ENCODE measurements at regions not wholly inside any gene's neighbourhood (a gene's known extent, or its start where the extent isn't known, plus 50 kb on each side); places are given as distances from the start of the nearest gene placed in this dataset.
A peak's percentile ranks its signal among the peaks of the same experiment; 100 is the strongest.
"Not testable (repeated sequence)": the region's sequence is repeated elsewhere in the genome, so short reads cannot be mapped to it uniquely, and the experiment has no call there.

DNA sequence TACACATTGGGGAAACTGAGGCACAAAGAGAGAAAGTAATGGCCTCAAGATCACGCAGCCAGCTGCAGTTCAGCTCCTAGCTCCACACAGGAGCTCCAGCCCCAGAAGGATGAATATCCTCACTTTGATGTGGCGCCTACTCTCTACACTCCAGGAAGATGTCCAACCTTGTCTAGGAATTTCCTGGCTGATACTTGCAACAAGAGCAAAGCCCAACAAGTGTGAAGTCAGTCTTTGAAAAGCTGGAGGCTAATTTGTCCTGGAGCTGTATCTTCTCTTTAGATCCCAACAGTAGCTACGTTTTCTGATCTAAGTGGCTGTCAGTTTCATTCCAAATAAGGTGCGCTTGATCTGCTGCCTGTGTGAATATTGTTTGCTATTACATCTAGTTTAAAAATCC, 344.9 kb downstream of the PTPRU start:
- no peak for DNase-seq

DNA sequence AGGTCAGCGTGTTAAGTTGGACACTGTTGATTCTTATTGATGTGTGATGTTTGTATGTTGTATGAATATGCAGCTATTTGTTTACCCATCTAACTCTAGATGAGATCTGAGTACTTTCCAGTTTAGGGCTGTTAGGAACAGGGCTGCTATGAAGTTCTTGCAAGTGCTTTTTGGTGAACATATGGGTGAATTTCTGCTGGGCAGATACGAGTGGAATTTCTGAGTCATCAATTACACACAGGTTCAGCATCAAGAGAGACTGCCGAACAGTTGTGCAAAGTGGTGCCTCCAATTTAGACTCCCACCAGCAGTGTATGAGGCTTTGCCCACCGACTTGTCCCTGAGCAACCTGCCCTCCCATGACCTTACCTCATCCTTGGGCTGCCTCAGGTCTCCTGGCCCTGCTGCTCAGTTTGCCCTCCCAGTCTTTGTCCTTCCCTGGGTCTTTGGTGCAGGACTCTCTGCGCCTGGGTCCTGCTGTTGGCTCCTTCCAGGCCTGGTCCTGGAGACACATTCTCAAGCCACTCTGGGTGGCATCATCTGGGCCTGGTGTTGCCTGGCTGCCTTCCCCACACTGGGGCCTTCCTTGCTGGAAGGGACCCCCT, 343.6 kb downstream of the PTPRU start:
- no peak for DNase-seq

DNA sequence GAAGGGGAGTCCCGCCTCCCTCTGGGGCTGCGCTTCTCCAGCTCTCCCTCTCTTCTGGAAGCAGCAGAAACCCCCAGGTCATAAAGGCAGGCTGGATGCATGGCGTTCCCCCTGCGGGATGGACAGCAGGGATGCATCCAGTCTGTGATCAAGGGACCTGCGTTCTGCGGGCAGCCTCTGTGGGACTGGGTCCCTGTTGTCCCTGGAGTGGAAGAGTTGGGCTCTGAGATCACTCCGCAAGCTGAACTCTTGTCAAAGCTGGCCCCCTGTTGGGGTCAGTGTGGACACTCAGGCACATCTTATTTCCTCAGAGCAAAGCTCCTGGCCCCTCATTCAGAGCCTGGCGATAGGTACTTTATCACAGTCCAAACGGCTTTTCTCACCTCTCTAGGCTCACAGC, 341.2 kb downstream of the PTPRU start:
- DNase-seq, result no peak

DNA sequence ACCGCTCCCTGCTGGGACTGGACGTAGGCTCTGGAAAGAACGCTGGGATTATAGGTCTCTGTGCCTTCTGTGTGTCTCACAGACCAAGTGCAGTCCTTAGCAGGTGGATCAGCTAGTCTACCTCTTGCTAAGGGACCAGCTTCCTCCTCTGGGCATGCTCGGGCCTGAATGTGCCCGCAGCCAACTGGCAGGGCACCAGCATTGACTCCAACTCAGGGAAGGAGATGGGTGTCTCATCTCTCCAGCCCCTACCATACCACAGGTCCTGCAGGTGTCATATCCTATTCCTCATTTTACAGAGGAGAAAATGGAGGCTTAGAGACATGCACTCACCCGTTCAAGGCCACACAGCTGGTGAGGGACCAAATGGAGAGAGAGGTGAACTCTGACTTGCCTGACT, 340.2 kb downstream of the PTPRU start:
- DNase-seq, result no peak

DNA sequence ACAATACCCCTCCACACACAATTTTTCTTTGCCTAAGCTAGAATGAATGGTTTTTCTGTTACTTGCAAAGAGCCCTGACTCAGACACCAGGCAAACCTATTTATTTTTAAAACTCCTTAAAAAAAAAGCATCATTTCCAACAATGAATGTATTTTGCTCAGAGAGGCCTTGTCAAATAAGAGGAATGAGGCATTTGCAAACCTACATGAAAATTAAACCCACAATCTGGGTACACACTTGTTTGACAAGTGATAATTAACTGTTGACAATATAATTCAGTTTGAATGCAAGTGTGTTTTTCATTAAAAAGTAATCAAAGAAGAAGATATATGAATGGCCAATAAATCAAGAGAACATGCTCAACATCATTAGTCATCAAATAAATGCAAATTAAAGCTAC, 339.5 kb downstream of the PTPRU start:
- no peak for DNase-seq

DNA sequence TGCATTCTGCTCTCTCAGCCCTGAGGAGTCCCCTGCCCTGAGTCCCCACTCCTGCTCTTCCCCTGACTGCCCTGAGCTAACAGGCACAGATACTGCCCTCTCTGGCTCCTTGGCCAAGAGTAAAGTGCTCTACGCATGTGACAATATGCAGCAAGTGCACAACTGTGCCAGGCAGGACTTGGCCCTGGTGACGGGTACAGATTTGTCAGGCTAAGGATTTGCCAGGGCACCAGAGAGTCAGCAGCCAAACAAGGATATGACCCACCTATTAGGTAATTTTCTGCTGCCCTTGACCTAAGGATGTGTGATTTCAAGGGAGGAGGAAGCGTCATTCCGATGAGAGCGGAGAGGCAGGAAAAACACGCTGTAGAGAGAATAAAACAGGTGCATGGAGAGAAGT, 339.0 kb downstream of the PTPRU start:
- DNase-seq, result no peak

DNA sequence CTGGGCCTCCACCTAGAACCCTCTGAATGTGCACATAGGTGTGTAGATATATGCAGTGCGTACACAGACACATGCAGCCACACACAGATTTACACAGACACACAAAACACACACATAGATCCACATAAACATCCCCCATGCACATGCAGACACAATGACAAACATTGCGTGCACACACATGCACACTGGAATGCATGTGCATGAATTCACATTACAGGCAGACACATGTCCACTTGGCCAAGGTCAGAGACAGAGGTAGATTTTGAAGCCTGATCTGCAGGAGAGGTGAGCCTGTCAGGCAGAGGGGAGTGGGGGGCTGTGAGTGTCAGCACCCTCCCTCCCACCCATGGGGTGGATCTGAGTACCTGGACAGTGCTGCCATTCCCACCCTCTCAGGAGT, 338.5 kb downstream of the PTPRU start:
- no peak for DNase-seq

DNA sequence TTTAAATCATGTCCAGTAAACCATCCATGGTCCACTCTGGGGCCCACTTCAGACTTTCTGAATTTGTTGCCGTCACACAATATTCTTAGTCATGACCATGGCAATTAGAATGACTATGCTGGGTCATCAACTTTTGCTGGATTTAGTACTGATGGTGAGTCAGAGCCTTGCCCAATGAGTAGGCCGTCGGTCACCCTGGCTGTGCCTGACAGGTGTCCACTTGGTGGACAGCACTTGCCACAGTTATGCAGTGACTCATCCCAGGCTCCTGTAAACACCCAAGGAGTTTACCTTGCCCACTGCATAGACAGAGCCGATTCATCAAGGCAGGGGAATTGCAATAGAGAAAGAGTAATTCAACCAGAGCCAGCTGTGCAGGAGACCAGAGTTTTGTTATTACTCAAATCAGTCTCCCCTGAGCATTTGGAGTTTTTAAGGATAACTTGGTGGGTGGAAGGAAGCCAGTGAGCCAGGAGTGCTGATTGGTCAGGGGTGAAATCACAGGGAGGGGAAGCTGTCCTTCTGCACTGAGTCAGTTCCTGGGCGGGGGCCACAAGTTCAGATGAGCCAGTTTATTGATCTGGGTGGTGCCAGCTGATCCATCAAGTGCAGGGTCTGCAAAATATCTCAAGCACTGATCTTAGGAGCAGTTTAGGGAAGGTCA, 333.8 kb downstream of the PTPRU start:
- DNase-seq, result peak; percentile 4

DNA sequence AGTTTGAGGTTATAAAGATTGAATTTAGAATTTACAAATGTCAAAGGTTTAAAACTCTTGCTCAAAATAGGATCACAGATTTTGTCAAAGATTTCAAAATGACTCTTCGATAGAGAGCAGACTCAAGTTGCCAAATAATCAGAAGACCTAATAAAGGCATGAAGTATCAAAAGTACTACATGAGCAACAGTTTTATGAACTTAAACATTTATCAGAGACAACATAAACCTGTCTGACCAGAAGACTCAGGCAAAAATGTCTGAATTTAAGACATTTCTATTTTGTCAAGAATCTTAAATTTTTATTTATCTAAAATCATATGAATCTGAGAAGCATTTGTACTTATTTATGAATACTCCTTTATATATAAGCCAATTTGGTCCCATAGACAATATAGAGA, 330.9 kb downstream of the PTPRU start:
- no peak for DNase-seq

DNA sequence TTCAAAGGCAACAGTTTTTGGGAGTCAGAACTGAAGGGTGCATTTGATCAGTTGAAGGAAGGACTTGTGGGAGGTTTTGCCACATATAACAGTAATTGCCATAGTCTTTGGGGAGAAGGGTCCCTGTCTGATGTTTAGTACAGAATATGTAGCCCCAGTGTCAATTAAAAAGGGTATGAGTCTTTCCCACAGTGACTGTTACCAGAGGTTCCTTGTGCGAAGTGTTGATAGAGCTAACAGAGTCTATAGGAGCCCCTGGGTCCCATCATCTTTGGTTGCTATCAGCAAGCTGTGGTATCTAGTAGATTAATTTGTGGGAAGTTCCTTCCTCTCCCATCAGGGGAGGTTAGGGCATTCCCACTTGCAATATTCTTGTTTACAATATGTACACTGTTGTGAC, 329.2 kb downstream of the PTPRU start:
- DNase-seq, result no peak

DNA sequence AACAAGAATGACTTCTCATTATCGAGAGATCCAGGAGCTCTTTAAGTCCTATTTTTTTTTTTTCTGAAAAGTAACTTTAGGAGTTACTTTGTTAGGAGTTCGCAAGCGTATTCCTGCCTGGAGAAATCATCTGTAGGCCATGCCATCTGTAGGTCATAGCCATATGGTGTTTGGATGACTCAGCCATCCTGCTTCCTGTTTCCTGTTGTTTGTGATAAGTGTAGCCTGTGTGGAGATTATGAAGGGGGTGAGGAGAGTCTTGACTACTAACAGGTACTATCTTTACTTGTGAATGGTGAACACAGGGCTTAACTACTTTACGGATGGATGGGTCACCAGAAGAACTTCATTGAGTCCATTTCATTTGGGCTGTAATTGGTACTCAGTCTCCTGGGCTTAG, 327.2 kb downstream of the PTPRU start:
- no peak for DNase-seq

DNA sequence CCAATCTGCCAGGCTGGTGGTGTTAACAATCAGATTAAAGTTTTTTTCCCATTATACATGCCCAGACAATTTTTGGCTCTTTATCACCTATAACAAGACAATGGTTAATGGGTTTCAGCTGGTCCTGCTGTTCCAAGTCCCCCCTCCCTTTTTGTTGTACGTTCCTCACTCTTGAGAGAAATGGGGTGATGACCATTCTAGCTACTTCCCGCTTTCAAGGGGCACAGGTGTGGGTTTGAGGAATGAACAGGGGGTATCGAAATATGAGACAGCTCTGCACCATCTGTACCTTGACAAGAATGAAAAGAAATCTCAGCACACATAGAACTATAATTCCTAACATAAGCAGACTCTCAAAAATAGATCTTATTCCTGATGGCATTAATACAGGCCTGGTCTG, 326.8 kb downstream of the PTPRU start:
- no peak for DNase-seq

DNA sequence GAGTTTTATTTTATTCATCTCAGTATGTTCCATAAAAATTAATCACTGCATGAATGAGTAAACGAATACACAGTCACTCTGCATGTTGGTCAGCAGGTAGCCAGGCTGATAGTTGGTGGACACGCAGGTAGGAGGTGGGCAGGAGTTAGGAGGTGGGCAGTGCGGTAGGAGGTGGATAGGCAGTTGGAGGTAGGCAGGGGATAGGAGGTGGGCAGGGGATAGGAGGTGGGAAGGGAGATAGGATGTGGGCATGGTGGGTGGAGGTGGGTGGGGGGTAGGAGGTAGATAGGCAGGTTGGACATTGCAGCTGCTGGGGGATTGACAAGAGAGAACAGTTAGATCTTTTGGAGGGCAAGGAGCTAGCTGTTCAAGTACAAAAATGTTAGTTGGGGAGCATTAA, 322.7 kb downstream of the PTPRU start:
- no peak for DNase-seq

DNA sequence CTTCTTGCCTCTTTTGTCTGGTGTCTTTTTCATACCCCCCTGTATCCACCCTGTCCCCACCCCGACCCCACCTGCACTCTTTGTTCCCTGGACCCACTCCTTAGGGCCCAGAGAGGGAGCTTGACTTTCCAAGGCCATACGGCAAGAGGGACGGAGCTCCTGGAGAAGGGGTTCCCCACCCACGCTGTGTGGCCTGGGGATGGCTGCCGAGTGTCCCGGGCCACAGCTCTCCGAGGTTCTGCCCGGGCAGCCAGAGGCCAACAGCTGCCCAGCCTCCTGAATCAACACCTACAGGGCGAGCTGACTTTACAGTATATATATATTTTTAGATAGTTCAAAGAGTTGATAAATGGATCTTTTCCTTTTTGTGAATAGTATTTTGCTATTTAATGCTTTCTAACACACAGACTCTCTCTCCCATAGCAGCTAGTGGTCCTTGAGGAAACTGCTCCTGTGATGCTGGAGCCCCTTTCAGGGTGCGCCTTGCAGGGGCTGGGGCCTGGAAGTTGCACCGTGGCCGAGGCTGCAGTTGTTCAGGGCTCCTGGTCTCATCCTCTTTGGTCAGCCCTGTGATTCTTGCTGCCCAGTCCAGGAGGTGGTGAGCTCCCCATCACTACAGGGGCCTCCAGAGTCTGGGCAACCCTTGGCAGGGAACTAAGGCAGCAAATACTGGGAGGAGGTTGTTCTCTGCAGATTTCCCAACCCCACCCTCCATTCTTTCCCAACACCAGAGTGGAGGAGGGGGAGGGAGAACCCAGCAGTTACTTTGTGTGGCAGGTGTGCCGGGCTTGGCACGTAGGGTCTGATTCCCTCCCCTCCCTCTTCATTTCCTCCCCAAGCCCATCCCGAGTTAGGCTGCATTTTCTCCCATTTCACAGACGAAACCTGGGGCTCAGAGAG, 321.6 kb downstream of the PTPRU start:
- DNase-seq, result no peak

DNA sequence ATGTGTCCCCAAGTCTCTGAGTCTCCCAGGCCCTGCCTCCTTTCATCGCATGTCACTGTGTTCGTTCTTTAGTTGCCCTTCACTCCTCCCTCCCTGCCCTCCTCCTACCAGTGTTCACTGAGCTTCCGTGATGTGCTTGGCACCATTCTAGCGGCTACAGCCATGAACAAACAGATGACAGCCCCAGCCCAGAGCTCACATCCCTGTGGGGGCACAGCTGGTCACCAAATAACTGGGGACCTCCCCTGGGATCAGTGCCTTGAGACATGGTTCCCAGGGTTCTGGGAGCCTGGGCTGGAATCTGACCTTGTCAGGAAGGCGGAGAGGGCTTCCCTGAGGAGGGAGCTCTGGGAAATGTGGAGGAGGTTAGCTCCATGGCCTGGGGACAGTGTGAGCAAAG, 320.7 kb downstream of the PTPRU start:
- DNase-seq, result no peak

DNA sequence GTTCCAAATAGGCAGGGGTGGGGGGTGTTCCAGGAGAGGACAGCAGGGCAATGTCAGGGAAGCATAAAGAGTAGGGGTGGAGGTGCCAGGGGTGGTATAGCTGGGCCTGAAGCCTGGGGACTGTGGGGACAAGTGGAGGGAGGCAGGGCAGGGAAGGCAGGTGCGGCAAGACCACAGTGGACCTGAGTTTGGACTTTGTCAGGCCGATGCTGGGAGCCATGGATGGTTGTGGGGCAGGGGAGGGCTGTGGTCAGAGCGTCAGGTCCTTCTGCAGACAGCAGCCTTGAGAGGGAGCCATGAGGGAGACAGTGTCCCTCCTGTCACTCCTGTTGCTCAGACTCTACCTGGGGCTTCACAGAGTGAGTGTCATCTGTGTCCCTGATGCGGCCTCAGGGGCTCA, 320.3 kb downstream of the PTPRU start:
- DNase-seq, result no peak

DNA sequence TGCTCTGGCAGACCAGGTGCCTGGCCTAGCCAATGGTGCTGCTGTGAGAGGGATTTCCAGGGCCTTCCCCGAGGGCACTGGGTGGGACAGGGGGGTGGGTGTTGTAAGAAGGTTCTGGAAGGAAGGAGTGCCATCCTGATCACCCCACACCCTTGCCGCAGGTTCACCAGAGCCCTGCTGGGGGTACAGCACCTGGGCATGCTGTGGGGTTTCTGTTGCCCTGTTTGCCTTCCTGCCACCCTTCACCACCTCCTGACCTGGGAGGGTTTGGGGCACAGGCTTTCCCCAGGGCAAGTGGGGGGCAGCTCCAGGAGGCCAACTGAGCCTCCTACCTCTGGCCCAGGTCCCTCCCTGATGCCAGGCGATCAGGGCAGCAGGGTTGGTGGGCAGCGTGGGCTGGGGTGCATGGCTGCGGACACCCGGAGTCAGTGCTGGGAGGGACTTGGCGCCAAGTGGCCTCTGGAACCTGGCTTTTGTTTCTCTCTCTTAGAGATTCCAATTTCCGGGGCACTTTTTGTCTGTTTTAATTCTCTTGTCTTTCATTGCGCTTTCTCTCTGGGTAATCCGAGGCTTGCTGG, 318.8 kb downstream of the PTPRU start:
- no peak for DNase-seq

DNA sequence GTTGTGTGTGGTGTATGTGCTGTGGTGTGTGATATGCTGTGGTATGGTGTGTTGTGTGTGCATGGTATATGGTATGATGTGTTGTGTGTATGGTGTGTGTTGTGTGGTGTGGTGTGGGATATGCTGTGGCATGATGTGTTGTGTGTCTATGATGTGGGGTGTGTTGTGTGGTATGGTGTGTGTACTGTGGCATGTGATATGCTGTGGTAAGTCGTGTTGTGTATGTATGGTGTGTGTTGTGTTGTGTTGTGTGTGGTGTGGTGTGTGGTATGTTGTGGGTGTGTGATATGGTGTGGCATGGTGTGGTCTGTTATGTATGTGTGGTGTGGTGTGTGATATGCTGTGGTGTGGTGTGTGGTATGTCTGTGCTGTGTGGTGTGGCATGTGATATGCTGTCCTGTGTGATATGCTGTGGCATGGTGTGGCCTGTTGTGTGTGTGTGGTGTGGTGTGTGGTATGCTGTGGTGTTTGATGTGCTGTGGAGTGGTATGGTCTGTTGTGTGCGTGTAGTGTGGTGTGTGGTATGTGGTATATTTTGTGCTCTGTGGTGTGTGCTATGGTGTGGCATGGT, 318.0 kb downstream of the PTPRU start:
- DNase-seq, result no peak

DNA sequence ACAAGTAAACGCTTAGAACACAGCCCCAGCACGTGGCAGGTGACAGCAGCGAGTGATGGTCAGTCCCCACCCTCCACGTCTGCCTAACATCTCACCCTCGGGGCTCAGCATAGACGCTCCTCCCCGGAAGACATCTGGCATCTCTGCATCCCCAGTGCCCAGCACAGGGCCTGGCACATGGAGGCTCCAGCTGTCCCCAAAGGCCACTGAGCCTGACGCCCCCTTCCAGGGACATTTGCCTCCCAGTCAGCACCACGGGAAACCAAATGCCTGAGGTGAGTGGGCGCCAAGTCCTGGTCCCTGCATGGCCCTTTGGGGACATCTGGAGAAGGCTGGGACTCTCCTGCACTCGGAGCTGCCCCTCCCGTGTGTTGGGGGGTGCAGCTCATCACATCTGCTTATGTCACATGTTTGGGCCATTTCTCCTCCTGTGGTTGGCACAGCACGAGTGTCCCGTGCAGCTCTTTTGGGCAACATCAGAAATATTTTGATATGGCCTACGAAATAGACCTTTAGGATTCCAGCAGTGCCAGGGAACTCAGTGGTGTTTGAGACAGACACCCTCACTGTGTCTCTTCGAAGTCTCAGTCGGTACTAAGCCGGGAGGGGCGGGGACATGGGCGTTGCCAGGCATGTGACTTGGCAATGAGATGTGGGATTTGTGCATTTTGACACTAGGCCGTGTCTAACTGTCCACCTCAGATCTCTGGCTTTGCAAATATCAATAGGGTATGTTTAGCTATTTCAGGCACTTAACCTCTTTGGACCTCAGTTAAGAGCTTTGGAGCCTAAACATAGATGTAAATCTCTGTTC, 315.0 kb downstream of the PTPRU start:
- DNase-seq, result no peak

DNA sequence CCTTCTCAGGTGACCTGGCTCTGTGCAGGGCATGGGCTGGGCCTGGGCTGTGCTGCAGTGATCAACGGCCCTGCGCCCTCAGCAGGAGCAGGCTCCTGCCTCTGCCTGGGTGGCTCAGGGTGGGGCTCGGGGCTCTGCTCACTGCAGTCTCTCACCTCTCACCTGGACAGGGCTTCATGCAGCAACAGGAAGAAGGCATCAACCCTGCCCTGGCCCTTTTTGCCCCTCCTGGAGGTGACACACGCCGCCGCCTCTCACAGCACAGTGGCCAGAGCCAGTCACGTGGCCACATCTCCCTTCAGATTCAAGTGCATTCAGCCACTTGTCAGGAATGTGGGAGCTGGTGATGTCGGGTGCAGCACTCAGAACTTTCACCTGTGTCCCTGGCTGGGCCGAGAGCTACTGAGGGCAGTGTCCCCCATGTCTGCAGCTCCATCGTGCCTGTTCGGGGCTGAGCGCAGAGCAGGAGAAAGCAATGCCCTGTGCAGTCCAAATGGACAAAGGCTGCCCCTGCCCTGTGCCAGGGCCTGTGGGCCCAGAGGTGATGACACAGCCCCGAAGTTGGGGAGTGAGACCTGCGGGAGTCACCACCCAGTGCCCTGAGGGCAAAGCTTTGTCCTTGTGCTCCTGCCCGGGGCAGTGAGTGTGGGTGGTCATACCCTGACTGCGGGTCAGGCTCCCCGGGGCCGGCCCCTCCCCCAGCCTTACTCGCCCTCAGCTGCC, 314.0 kb downstream of the PTPRU start:
- DNase-seq, result no peak

DNA sequence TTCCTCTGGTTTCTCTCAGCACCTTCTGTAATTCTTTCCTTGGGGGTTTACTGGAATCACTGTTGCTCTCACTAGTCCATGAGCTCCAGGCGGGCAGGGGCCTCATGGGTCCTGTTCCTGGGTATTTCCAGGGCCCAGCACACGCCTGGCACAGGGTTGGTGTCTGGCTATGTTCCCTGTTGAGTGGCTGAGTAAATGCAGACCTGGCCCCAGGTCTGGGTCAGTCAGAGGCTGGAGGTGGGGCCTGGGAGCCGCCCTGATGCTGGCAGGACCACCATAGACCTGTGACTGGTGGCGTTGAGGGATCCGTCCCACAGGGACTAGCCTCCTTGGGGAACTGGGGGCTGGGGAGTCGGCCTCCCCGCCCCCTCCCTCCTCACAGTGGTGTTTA, 313.4 kb downstream of the PTPRU start:
- DNase-seq, result not testable (repeated sequence)

Data from skin of body (tissue), 1 donor.